GM21723 (cell line): ENCODE measurements at regions not wholly inside any gene's neighbourhood (a gene's known extent, or its start where the extent isn't known, plus 50 kb on each side); places are given as distances from the start of the nearest gene placed in this dataset.
A peak's percentile ranks its signal among the peaks of the same experiment; 100 is the strongest.
"Not testable (repeated sequence)": the region's sequence is repeated elsewhere in the genome, so short reads cannot be mapped to it uniquely, and the experiment has no call there.

ENCODE experiments used
- ATAC-seq: cut with Tn5 transposase; IDR thresholded peaks from one replicate; pipeline ENCODE4 v1.9.1; 2021; ENCODE audit warnings: mild to moderate bottlenecking, moderate library complexity; ENCODE audit not compliant: unreplicated experiment

DNA sequence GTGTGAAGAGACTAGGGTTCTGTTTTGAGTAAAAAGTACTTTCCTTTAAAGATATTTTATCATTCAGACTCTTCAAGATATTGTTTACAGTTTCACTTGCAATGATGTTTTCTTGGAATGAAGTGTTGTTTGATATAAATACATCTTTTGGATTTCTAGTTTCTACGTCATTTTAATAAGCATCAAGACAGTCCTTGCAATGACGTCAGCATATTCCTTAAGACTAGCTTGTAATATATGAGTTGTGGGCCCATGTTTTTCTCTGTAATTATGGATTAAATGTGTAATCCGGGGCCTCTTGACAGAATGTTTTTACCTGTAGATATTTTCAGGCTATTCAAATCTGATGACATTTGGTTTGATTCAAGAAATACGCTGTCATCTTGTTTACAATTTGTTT lies 66.1 kb downstream of the RBMX2 start:
- ATAC-seq = no peak

DNA sequence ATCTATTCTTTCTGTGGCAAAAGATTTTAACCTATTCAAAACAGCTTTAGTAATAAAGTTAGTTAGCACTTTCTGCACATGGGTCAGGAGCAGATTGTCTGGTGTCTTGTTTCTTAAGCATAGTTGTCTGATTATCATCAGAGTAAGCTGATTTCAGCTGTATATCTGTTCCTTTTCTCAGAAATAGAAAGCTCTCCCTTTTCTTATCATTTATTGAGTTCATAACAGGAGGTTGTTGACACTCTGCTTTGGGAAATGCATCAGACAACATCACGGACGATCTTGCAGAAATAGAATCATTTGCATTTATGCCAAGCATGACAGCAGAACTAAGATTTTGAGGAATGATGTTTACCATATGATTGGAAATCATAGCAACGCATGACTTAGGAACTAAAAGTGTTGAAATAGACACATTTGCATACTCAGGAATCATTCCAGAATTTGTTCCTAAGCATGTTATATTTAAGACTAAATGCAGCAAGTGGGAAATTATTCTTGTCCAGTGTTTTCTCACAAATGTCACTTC lies 66.7 kb downstream of the RBMX2 start:
- ATAC-seq = no peak

DNA sequence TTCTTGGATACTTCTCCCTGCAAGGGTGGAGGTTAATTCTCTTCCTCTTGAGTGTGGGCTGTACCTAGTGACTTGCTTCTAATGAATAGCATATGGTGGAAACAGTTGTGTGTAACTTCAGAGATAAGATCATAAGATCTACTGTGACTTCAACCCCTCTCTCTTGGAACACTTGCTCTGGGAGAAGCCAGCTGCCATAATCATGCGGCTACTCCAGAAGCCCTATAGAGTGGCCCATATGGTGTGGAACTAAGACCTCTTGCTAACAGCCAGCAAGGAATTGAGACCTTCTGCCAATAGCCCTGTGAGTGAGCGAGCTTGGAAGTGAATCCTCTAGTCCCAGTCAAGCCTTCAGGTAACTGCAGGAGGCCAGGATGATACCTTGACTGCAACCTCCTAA lies 81.1 kb downstream of the RBMX2 start:
- ATAC-seq = no peak

DNA sequence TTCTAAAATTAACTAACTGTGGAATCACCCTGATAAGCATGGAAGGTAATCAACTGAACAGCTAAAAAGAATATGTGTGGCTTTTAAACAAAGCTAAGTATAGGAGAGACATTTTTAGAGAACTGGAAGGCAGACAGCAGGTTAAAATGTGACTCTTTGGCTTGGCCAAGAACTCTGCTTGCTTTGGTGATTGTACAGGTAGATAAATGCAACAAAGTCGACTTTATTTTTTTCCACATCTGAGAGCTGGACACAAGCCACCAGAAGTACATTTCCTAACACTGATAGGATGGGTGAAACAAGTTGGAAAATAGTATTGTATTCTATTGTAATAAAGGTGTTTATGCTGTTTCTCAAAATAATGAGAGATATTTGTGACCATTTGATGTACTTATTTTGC lies 84.1 kb downstream of the RBMX2 start:
- ATAC-seq = no peak

GRCh38 chrX:130495502-130495901 lies 93.7 kb downstream of the RBMX2 start:
- ATAC-seq = not testable (repeated sequence)

- ATAC-seq = no peak
Measured at GRCh38 chrX:130497531-130497930, 95.7 kb downstream of the RBMX2 start.

DNA sequence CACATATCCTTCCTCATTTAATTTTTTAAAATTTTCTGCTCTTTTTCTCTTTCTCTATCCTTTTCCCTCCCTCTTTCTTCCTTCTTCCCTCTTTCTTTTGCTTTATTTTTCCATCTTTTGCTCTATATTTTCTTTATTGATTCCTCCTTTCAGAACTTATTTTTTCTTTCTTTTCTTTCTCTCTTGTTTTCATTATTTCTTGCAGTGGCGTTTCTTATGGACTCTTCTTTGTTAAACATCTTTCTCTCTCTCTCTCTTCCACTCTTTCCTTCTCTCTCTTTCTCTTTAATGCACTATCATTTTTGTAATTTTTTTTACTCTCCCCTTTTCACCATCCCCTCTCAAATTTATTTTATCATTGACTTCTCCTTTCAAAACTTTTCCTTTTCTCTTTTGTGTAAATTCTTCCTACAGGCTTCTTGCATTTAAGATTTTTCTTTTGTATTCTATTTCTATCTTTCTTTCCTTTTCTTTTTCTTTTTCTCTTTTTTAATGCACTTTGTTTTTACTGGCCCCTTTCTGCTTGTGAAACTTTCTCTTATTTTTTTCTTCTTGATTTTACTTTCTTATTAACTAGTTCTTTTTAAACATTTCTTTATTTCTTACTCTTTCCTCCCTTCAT lies 97.0 kb downstream of the RBMX2 start:
- no peak for ATAC-seq

- no peak for ATAC-seq
Measured at GRCh38 chrX:130502016-130502570, 100.3 kb downstream of the RBMX2 start.

GRCh38 chrX:130504019-130504418 lies 102.2 kb downstream of the RBMX2 start:
- no peak for ATAC-seq

DNA sequence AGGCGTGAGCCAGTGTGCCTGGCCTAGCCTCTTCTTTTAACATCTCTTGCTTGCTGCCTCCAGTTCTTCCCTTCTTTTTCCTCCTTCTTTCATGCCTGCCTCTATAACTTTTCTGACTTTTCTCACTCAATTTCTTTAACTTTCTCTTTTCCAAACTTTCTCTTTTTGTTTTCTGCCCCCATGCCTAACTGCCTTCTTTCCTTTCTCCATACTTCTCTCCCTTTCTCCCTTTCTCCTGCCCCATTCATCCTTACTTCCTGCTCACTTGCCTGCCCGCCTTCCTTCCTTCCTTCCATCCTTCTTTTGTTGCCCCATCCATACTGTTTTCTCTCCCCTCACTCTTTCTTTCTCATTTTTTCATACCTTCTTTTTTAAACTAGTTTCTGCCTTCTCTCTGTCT lies 105.2 kb downstream of the RBMX2 start:
- ATAC-seq = no peak

DNA sequence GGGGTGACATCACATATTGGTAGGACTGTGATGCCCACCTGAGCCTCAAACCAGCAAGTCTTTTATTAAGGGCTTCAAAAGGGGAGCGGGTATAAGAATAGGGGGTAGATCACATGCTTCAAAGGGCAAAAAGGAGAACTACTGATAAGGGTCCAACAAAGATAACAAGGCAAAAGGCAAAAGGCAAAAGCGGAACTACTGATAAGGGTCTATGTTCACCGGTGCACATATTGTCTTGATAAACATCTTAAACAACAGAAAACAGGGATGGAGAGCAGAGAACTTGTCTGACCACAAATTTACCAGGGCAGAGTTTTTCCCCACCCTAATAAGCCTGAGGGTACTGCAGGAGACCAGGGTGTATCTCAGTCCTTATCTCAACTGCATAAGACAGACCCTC lies 110.7 kb downstream of the RBMX2 start:
- not testable (repeated sequence) for ATAC-seq

DNA sequence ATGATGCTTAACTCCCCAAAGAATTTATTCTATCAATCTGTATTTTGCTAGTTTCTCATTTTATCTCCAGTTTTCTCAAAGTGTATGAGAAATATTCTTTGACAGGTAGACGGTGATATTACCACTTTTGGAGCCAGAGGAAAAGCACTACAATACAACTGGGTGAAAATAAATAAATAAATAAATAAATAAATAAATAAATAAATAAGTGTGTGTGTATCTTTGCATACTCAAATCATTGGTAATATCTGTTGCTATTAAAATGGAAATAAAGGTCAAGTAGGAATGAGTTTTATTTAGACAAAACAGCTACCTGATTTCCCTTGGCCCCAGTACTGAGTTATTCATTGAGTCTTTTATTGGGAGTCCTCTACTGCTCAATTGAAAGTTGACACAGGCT lies 114.3 kb downstream of the RBMX2 start:
- no peak for ATAC-seq

DNA sequence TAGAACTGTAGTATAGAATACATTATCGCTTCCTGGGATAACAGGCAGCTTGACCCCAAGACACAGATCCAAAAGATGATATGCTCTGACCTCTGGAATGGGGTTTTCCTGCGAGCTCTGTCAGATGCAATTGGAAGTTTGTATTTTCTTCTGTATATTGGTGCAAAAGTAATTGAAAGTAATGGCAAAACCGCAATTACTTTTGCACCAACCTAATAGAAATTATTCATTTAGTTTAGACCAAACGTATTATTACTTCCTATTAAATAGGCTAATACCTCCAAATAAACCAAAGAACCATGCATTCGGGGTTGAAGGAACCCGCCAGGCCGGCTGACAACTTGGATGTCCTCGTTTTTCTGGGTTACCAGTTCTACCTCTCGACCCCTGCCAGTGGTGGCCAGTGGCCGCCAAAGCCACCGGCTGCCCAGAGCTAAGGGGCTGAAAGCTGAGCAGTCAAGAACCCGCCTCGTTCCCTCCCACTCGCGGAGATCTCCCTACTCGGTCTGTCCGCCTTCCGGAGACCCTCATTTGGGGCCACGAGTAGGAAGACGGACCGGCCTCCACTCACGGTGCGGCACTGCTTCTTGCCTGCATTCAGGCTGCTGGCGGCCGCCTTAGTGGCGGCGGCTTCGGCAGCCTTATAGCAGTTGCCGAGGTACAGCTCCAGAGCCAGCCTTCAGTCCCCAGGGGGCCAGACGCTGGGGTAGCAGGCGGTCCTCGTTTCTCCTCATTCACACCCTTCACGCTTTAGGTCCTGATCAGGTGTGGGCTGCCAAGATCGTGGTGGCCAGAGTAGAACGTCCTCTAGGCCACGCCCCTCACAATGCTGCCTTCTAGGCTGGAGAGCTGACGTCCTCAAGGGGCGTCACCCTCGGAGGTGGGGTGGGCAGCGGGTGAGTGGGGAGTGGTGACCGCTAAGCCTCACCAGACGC lies 121.9 kb downstream of the RBMX2 start:
- no peak for ATAC-seq

DNA sequence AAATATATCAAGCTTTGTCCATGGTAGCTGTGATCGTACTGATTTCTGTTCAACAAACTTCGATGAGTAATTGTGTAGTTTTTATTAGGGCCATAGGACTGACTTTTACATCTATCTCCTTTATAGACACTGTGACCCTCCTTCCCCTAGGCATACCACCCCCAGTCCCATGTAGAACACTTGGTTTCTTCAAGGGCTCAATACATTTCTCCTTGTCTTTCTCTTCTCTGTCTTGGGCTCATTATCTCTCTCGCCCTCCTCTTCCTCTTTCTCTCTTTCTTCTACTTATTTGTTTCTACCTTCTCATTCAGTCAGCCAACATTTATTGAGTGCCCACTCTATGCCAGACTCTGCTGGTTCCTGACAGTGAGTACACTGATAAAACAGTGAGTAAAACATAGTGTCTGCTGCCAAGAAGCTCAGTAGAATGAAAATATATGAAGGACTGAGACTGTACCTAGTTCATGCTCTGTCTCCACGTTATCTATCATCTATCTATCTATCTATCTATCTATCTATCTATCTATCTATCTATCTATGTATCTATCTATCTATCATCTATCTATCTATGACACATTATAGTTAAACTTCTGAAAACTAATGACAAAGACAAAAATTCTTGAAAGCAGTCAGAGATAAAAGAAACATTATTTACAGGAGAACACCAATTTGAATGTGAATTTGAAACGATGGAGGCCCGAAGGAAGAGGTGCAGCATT lies 122.8 kb downstream of the RBMX2 start:
- no peak for ATAC-seq

GRCh38 chrX:130529531-130529930 lies 127.7 kb downstream of the RBMX2 start:
- no peak for ATAC-seq

DNA sequence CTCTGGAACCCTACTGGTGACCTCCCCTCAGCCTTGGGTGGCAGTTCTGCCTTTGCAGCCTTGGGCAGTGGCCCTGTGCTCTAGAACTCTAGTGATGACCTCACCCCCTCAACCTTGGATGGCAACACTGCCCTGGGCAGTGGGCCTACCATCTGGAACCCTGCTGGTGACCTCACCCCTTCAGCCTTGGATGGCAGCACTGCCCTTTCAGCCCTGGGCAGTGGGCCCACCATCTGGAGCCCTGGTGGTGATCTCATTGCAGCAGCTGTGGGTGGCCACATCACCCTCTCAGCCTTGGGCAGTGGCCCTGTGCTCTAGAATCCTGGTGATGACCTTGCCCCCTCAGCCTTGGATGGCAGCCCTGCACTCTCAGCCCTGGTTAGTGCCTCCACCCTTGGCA lies 129.3 kb downstream of the RBMX2 start:
- no peak for ATAC-seq

DNA sequence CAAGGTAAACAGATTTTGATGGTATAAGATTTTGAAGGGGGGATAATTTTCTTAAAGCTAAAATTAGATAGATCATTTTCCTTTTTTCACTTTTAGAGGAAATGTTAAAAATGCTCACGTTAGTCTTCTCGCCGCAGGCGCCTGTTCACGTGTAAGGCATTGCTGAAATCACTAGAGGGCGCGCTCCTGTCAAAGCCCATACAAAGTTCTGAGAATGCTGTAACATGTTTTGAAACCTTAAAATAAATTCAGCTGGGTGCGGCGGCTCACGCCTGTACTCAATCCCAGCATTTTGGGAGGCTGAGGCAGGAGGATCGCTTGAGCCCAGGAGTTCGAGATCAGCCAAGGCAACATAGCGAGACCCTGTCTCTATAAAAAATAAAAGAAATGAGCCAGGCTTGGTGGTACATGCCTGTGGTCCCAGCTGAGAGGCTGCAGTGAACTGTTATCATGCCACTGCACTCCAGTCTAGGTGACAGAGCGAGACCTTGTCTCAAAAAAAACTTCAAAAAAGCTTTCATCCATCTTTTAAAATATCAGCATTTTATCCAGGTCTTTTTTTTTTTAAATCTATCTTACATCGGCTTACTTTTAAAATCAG lies 138.0 kb downstream of the RBMX2 start:
- peak; percentile 88 for ATAC-seq

GRCh38 chrX:130543603-130544325 lies 142.0 kb downstream of the RBMX2 start:
- ATAC-seq = no peak

GRCh38 chrX:130545796-130546195 lies 144.0 kb downstream of the RBMX2 start:
- ATAC-seq = no peak

DNA sequence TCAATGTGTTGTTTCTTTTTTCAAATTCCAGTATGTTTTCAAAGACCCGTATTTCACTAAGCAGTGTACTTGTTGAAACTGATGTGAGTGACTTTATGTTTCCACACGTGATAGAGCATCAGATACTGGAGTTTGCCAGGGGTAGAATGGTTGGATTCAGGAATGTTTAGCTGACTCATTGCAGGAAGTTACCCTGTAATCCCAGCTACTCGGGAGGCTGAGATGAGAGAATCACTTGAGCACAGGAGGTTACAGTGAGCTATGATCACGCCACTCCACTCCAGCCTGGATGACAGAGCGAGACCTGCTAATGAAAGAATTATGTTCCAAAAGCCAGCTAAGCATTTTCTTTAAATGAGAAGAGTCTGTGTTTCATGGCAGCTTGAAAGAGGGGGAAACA lies 147.6 kb downstream of the RBMX2 start:
- ATAC-seq = not testable (repeated sequence)
